Astrocyte of the spinal cord (primary cell): ENCODE measurements at regions not wholly inside any gene's neighbourhood (a gene's known extent, or its start where the extent isn't known, plus 50 kb on each side); places are given as distances from the start of the nearest gene placed in this dataset.

Source experiments
- DNase-seq: peaks from one replicate; pipeline ENCODE4 v3.0.0; 2011; ENCODE audit warnings: low read depth, low spot score
- H3K4me3 ChIP-seq: 2 replicates; pipeline ENCODE4 v1.5.1; 2011; ENCODE audit warnings: low read depth, mild to moderate bottlenecking, low read length, moderate library complexity
- in situ Hi-C: cut with HindIII; loops from 2 replicates; pipeline ENCODE4 v1.10.0; 2017; ENCODE audit warnings: low sequenced_read_pairs
- TF ChIP-seq, protein P1 (sequence below): IDR thresholded peaks from 2 replicates; pipeline ENCODE4 v1.5.1; 2012; ENCODE audit warnings: low read depth, mild to moderate bottlenecking, low read length, inconsistent platforms

- H3K4me3 ChIP-seq, result no peak overlapping the region
- in situ Hi-C loops, result no loop called here
- DNase-seq, result no peak
- TF ChIP-seq, protein P1, sequence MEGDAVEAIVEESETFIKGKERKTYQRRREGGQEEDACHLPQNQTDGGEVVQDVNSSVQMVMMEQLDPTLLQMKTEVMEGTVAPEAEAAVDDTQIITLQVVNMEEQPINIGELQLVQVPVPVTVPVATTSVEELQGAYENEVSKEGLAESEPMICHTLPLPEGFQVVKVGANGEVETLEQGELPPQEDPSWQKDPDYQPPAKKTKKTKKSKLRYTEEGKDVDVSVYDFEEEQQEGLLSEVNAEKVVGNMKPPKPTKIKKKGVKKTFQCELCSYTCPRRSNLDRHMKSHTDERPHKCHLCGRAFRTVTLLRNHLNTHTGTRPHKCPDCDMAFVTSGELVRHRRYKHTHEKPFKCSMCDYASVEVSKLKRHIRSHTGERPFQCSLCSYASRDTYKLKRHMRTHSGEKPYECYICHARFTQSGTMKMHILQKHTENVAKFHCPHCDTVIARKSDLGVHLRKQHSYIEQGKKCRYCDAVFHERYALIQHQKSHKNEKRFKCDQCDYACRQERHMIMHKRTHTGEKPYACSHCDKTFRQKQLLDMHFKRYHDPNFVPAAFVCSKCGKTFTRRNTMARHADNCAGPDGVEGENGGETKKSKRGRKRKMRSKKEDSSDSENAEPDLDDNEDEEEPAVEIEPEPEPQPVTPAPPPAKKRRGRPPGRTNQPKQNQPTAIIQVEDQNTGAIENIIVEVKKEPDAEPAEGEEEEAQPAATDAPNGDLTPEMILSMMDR, result peak; percentile 15
These were observed 121.7 kb downstream of the SIPA1L2 start for GRCh38 chr1:232508130-232508701.

GRCh38 chr1:232507571-232507970, 122.4 kb downstream of the SIPA1L2 start:
- in situ Hi-C loops, result no loop called here
- DNase-seq, result no peak
- TF ChIP-seq, protein P1, result no peak
- H3K4me3 ChIP-seq, result no peak overlapping the region

- DNase-seq, result no peak
- H3K4me3 ChIP-seq, result no peak overlapping the region
- TF ChIP-seq, protein P1, result no peak
- in situ Hi-C loops, result no loop called here
These were observed 124.0 kb downstream of the SIPA1L2 start for GRCh38 chr1:232505884-232506283.

DNA sequence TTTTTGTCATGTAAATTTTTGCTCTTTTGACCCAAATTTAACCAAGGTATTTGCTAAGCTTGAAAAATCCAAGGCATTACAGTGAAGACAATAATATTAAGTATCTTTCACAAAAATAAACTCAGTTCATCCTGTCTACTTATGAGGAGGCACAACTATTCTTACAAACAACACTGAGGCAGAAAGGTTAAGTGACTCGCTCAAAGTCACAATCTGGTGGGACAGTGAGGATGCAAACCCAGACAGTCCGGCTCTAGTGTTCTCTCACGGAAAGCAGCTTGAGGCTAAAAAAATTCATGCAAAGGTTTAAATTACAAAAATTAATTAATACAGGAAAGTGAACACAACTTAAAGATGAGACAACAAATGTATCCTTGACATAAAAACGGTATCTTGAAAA, 125.3 kb downstream of the SIPA1L2 start:
- in situ Hi-C loops, result no loop called here
- DNase-seq, result no peak
- TF ChIP-seq, protein P1, result no peak
- no peak overlapping the region for H3K4me3 ChIP-seq

GRCh38 chr1:232503497-232503896, 126.4 kb downstream of the SIPA1L2 start:
- TF ChIP-seq, protein P1, result no peak
- in situ Hi-C loops, result no loop called here
- no peak overlapping the region for H3K4me3 ChIP-seq
- no peak for DNase-seq

DNA sequence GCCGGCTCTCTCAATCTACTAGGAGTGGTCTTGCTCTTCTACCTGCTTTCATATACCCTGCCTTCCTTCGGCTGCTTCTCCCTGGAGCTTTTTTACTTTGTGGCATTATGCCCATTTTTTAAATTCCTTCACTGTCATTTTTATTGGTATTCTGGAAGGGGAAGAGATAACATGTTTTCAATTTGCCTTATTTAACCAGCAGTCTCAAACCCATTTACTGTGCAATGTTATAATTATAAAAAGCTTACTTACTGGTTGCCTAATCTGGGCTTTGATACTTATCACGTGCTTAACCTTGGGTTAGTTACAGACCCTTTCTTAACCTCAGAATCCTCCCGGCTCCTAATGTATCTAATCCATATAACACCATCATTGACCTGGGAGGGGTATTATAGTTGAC, 128.1 kb downstream of the SIPA1L2 start:
- DNase-seq, result no peak
- H3K4me3 ChIP-seq, result no peak overlapping the region
- in situ Hi-C loops, result no loop called here
- TF ChIP-seq, protein P1, result no peak

GRCh38 chr1:232499188-232499587, 130.7 kb downstream of the SIPA1L2 start:
- TF ChIP-seq, protein P1, result no peak
- DNase-seq, result no peak
- in situ Hi-C loops, result no loop called here
- H3K4me3 ChIP-seq, result no peak overlapping the region
